Neural cell (in vitro differentiated cells): ENCODE measurements at regions not wholly inside any gene's neighbourhood (a gene's known extent, or its start where the extent isn't known, plus 50 kb on each side); places are given as distances from the start of the nearest gene placed in this dataset.

ENCODE experiments used
- H2AFZ ChIP-seq: fragments of 200-600, 300-800 bp; sonication (generic), shearing (Covaris generic); 2 replicates; pipeline ENCODE4 v1.6.0; 2014; ENCODE audit warnings: low read depth, mild to moderate bottlenecking, antibody characterized with exemption, low read length, moderate library complexity
- H3F3A ChIP-seq: fragments of 200-600 bp; shearing (Covaris generic); 2 replicates; pipeline ENCODE4 v1.6.1; 2016; ENCODE audit warnings: mild to moderate bottlenecking, moderate library complexity, mixed read lengths, antibody characterized with exemption, low read length; ENCODE audit not compliant: insufficient read depth, poor library complexity, severe bottlenecking
- H3K27ac ChIP-seq: fragments of 200-600, 300-800 bp; sonication (generic), shearing (Covaris generic); 2 replicates; pipeline ENCODE4 v1.5.1; 2014; ENCODE audit warnings: mild to moderate bottlenecking, low read length, moderate library complexity
- H3K27me3 ChIP-seq: fragments of 300-800, 200-600 bp; sonication (generic), shearing (Covaris generic); 2 replicates; pipeline ENCODE4 v1.6.0; 2014; ENCODE audit warnings: mild to moderate bottlenecking, low read depth, low read length, moderate library complexity; ENCODE audit not compliant: insufficient read depth
- H3K36me3 ChIP-seq: fragments of 300-800, 200-600 bp; sonication (generic), shearing (Covaris generic); 2 replicates; pipeline ENCODE4 v1.5.1; 2014; ENCODE audit warnings: mild to moderate bottlenecking, antibody characterized with exemption, low read length, moderate library complexity; ENCODE audit not compliant: insufficient read depth
- H3K4me2 ChIP-seq: fragments of 300-800, 200-600 bp; sonication (generic), shearing (Covaris generic); 2 replicates; pipeline ENCODE4 v1.6.0; 2014; ENCODE audit warnings: mild to moderate bottlenecking, low read length
- H3K4me3 ChIP-seq: fragments of 300-800, 200-600 bp; sonication (generic), shearing (Covaris generic); 2 replicates; pipeline ENCODE4 v1.5.1; 2014; ENCODE audit warnings: mild to moderate bottlenecking, low read length, moderate library complexity
- H3K79me2 ChIP-seq: fragments of 200-600 bp; shearing (Covaris generic); replicated peaks from 2 replicates; pipeline ENCODE4 v1.6.0; 2014; ENCODE audit warnings: mild to moderate bottlenecking, low read length, moderate library complexity; ENCODE audit not compliant: insufficient read depth
- H3K9ac ChIP-seq: fragments of 300-800, 200-600 bp; sonication (generic), shearing (Covaris generic); 2 replicates; pipeline ENCODE4 v1.6.1; 2016; ENCODE audit warnings: mild to moderate bottlenecking, low read length, mixed read lengths
- H3K9me2 ChIP-seq: fragments of 200-600 bp; shearing (Covaris generic); 2 replicates; pipeline ENCODE4 v1.6.1; 2016; ENCODE audit warnings: mild to moderate bottlenecking, low read length, mixed read lengths; ENCODE audit not compliant: insufficient read depth
- H3K9me3 ChIP-seq: fragments of 200-600, 300-800 bp; sonication (generic), shearing (Covaris generic); 2 replicates; pipeline ENCODE4 v1.6.1; 2016; ENCODE audit warnings: mild to moderate bottlenecking, mixed run types, low read length, moderate library complexity, mixed read lengths
- H4K20me1 ChIP-seq: fragments of 200-600 bp; shearing (Covaris generic); 2 replicates; pipeline ENCODE4 v1.6.1; 2016; ENCODE audit warnings: mild to moderate bottlenecking, mixed run types; ENCODE audit not compliant: insufficient read depth
- CTCF ChIP-seq: fragments of 450-650 bp; IDR thresholded peaks from 2 replicates; pipeline ENCODE4 v1.5.1; 2014; ENCODE audit warnings: antibody characterized with exemption, mild to moderate bottlenecking, moderate library complexity; ENCODE audit not compliant: poor library complexity, severe bottlenecking
- EP300 ChIP-seq: fragments of 450-650 bp; conservative IDR thresholded peaks from 2 replicates; pipeline ENCODE4 v1.6.1; 2014; ENCODE audit warnings: antibody characterized with exemption, mild to moderate bottlenecking, moderate library complexity; ENCODE audit not compliant: poor library complexity, severe bottlenecking
- EZH2 ChIP-seq: fragments of 200-600, 300-800 bp; shearing (Covaris generic), sonication (generic); IDR thresholded peaks from 2 replicates; pipeline ENCODE4 v1.6.1; 2014; ENCODE audit warnings: antibody characterized with exemption, low read length, borderline replicate concordance, mild to moderate bottlenecking; ENCODE audit not compliant: insufficient read depth, poor library complexity, severe bottlenecking
- MXI1 ChIP-seq: fragments of 450-650 bp; conservative IDR thresholded peaks from 2 replicates; pipeline ENCODE4 v1.6.1; 2014; ENCODE audit warnings: antibody characterized with exemption, mild to moderate bottlenecking; ENCODE audit not compliant: poor library complexity, severe bottlenecking
- POLR2AphosphoS5 ChIP-seq: IDR thresholded peaks from 2 replicates; pipeline ENCODE4 v1.6.1; 2012
- RAD21 ChIP-seq: fragments of 450-650 bp; conservative IDR thresholded peaks from 2 replicates; pipeline ENCODE4 v1.6.1; 2014; ENCODE audit warnings: antibody characterized with exemption, mild to moderate bottlenecking, moderate library complexity
- REST ChIP-seq: IDR thresholded peaks from 2 replicates; pipeline ENCODE4 v1.6.1; 2012; ENCODE audit warnings: borderline replicate concordance
- SMC3 ChIP-seq: fragments of 450-650 bp; conservative IDR thresholded peaks from 2 replicates; pipeline ENCODE4 v1.6.1; 2014; ENCODE audit warnings: antibody characterized with exemption, mild to moderate bottlenecking, moderate library complexity; ENCODE audit not compliant: poor library complexity
- TAF1 ChIP-seq: IDR thresholded peaks from 2 replicates; pipeline ENCODE4 v1.6.1; 2012; ENCODE audit warnings: low read depth

- no peaks in the 10 kb centered on the region for H3K9me3 ChIP-seq
- no peak overlapping the region for H2AFZ ChIP-seq
- no peak overlapping the region for H3K27ac ChIP-seq
- no peak for TF ChIP-seq SMC3
- no peak for TF ChIP-seq EZH2
- no peak for TF ChIP-seq MXI1
- TF ChIP-seq POLR2AphosphoS5: no peak
- no peak for TF ChIP-seq TAF1
- no peak for TF ChIP-seq REST
- TF ChIP-seq EP300: no peak
- no peak for TF ChIP-seq RAD21
- TF ChIP-seq CTCF: no peak
- H3K9ac ChIP-seq: no peak overlapping the region
- H3K36me3 ChIP-seq: no peaks in the 10 kb centered on the region
- H3F3A ChIP-seq: no peaks in the 10 kb centered on the region
- H3K27me3 ChIP-seq: no peaks in the 10 kb centered on the region
- no peaks in the 10 kb centered on the region for H4K20me1 ChIP-seq
- H3K79me2 ChIP-seq: no peaks in the 10 kb centered on the region
- no peaks in the 10 kb centered on the region for H3K9me2 ChIP-seq
- H3K4me2 ChIP-seq: no peak overlapping the region
- no peak overlapping the region for H3K4me3 ChIP-seq
Measured at GRCh38 chr21:15148437-15148836, 83.6 kb upstream of the NRIP1 start.

GRCh38 chr21:15149600-15150224 is 84.9 kb upstream of the NRIP1 start:
- Histone ChIP-seq H2AFZ (no peak overlapping the region), H3K9me3 (no peaks in the 10 kb centered on the region), H3K9me2 (no peaks in the 10 kb centered on the region), H3K4me3 (no peak overlapping the region), H3K36me3 (no peaks in the 10 kb centered on the region), H3F3A (no peaks in the 10 kb centered on the region), H3K27me3 (no peaks in the 10 kb centered on the region), H4K20me1 (no peaks in the 10 kb centered on the region), H3K27ac (no peak overlapping the region), H3K9ac (no peak overlapping the region), H3K79me2 (no peaks in the 10 kb centered on the region), H3K4me2 (no peak overlapping the region)
- TF ChIP-seq REST: no peak
- TF ChIP-seq CTCF: no peak
- TF ChIP-seq TAF1: no peak
- TF ChIP-seq EZH2: no peak
- no peak for TF ChIP-seq MXI1
- no peak for TF ChIP-seq EP300
- no peak for TF ChIP-seq SMC3
- no peak for TF ChIP-seq POLR2AphosphoS5
- TF ChIP-seq RAD21: no peak
